ENCODE measurements at regions not wholly inside any gene's neighbourhood (a gene's known extent, or its start where the extent isn't known, plus 50 kb on each side); places are given as distances from the start of the nearest gene placed in this dataset.
"Not testable (repeated sequence)": the region's sequence is repeated elsewhere in the genome, so short reads cannot be mapped to it uniquely, and the experiment has no call there.

DNA sequence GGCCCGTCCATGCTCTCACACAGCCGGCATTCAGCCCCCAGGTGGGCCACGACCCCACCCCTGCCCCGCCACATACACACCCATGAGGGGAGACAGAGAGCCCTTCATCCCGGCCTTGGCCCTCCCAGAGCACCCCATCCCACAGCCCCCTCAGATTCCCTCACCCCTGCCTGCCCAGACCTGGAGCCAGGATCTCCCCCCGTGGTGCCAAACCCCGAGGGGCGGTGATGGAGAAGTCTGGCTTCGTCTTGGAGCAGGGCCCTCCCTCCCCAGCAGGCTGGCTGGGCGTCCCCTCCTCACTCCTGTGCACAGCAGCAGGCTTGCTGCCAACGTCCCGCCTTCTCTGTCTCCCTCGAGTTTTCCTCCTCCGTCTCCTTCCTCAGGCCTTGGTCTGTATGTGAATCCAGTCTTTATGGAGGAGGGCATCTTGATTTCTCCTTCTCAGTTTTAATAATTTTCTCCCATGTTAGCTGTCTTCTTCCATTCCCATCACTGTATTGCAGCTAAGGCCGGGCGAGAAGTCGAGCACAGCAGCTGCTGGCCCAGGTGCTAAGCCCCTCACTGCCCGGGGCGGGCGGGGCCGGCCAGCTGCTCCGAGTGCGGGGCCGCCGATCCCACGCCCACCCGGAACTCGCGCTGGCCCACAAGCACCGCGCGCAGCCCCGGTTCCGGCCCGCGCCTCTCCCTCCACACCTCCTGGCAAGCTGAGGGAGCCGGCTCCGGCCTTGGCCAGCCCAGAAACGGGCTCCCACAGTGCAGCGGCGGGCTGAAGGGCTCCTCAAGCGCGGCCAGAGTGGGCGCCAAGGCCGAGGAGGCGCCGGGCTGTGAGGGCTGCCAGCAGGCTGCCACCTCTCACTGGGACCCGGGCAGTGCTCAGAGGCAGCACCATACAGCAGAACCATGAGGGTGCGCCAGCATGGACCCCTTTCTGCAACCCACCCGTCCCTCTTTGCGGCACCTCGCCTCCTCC is 183.6 kb downstream of the TBC1D2B start:
- H3K14ac ChIP-seq (ENCODE audit: insufficient read length); H3K9me3 ChIP-seq (ENCODE audit: insufficient read depth in 2 of 2, low read depth in 1 of 2, low read length in 1 of 2); H2BK12ac ChIP-seq (ENCODE audit: low read depth, low read length); H3K79me1 ChIP-seq (ENCODE audit: low read depth, low read length); H2BK15ac ChIP-seq (ENCODE audit: low read length); H3K27me3 ChIP-seq (replicated peaks in 1 of 4; ENCODE audit: control insufficient read depth in 3 of 4, extremely low read depth in 1 of 4, insufficient read depth in 3 of 4, low read length in 3 of 4); FAIRE-seq; DNase-seq (ENCODE audit: low read depth in 1 of 2, low spot score in 2 of 2); H2BK120ac ChIP-seq (replicated peaks; ENCODE audit: low read depth, low read length); H4K91ac ChIP-seq (replicated peaks; ENCODE audit: insufficient read length, low read length); H3K23me2 ChIP-seq (ENCODE audit: low read depth, low read length); H3K4ac ChIP-seq (replicated peaks; ENCODE audit: insufficient read length, low read depth, low read length); H3K4me3 ChIP-seq (ENCODE audit: extremely low read depth in 1 of 4, insufficient read depth in 2 of 4, low read depth in 3 of 4, low read length in 4 of 4); POLR2A ChIA-PET (ENCODE audit: partially characterized antibody); H4K20me1 ChIP-seq (replicated peaks in 1 of 2; ENCODE audit: control insufficient read depth in 1 of 2, insufficient read depth in 2 of 2, low read length in 2 of 2); H2AK5ac ChIP-seq (ENCODE audit: low read depth, low read length); H2BK5ac ChIP-seq (ENCODE audit: low read depth, low read length); H3K27ac ChIP-seq (ENCODE audit: low read depth, low read length); H3K18ac ChIP-seq (ENCODE audit: extremely low read depth, low read length); H3K56ac ChIP-seq (replicated peaks; ENCODE audit: insufficient read length, low read depth, low read length); H3K4me2 ChIP-seq (ENCODE audit: insufficient read depth in 1 of 2, low read depth in 2 of 2, low read length in 2 of 2); H3K79me2 ChIP-seq (ENCODE audit: control insufficient read depth in 1 of 2, insufficient read depth in 2 of 2, low read length in 2 of 2); H3K9ac ChIP-seq (replicated peaks in 1 of 4; ENCODE audit: extremely low read depth in 1 of 4, low read depth in 3 of 4, low read length in 3 of 4); H4K5ac ChIP-seq (ENCODE audit: insufficient read length, low read depth, low read length); H3K23ac ChIP-seq (ENCODE audit: insufficient read length); H3K36me3 ChIP-seq (ENCODE audit: control insufficient read depth in 2 of 4, insufficient read depth in 4 of 4, low read length in 3 of 4); H3K4me1 ChIP-seq (replicated peaks in 1 of 4; ENCODE audit: control insufficient read depth in 3 of 4, insufficient read depth in 4 of 4, low read length in 3 of 4); H4K8ac ChIP-seq (ENCODE audit: extremely low read depth, insufficient read depth, low read length); H2AFZ ChIP-seq (ENCODE audit: low read length); H2BK20ac ChIP-seq (ENCODE audit: low read length): not testable (repeated sequence)
- 90% methylated on average over 23 of the region's 52 CpGs; no CpG with 5 or more reads in 1 of the 2 experiments for WGBS, 2 experiments (ENCODE audit: extremely low coverage in 1 of 2, insufficient coverage in 1 of 2, insufficient read length in 1 of 2, insufficient replicate concordance in 2 of 2, low coverage in 1 of 2, low lambda C conversion rate in 2 of 2, missing lambda C conversion rate in 1 of 2)
- CTCF ChIA-PET (ENCODE audit: partially characterized antibody): interaction anchor here (0.6 to 1.6 kb wide), 4 partner anchors 11 to 135 kb away, joined by 3 read pairs; no protein-coding TSS in a partner anchor

All from H1 (cell line).